NCI-H446 treated with DMSO at 0.1 percent for 48 hours (cell line): ENCODE measurements at regions not wholly inside any gene's neighbourhood (a gene's known extent, or its start where the extent isn't known, plus 50 kb on each side); places are given as distances from the start of the nearest gene placed in this dataset.
A peak's percentile ranks its signal among the peaks of the same experiment; 100 is the strongest.
"Not testable (repeated sequence)": the region's sequence is repeated elsewhere in the genome, so short reads cannot be mapped to it uniquely, and the experiment has no call there.

Source experiments
- DNase-seq: peaks from one replicate; lab custom pipeline; 2025; lab: John Stamatoyannopoulos, UW

DNA sequence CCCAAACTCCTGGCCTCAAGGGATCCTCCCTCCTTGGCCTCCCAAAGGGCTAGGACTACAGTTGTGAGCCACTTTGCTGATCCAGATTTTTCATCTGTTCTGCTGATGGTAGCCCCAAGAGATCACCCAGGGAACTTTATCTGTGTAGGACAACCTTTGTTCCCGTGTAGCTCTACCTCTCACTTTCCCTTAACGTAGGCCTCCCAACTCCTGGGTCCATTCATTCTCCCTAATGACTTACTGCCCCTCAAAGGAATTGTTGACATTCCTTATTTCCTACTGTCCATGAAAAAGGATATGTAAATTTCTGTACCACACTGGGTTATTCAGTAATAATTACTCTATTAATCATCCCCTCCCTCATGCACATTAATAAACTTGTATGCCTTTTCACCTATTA is 51.0 kb upstream of the PHF24 start:
- no peak for DNase-seq

DNA sequence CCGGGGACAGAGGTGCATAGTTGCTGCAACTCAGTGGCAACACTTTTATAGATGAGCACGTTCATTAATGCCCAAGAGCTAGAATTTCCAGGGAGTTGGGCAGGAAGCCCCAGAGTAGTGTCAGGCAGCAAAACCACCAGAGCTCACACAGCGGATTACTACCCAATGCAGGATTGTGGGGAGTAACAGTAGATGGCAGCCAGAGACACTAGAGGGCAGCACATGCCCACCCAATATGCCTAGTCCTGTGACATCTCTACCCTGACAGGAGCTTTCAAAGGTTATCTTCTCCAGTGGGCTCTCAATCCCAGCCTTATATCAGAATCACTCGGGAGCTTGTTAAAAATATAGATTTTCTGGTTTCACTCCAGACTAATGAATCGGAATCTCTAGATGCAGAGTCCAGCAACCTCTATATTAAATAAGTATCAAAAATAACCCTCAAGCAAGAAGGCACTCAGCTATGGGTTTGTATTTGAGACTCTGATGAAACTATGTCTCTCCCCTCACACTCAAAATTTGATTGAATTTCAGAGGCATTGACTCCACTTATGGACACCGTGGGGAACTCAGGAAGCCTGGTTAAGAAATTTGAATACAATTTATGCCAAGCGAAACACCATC is 58.4 kb upstream of the PHF24 start:
- peak; percentile 0 for DNase-seq

DNA sequence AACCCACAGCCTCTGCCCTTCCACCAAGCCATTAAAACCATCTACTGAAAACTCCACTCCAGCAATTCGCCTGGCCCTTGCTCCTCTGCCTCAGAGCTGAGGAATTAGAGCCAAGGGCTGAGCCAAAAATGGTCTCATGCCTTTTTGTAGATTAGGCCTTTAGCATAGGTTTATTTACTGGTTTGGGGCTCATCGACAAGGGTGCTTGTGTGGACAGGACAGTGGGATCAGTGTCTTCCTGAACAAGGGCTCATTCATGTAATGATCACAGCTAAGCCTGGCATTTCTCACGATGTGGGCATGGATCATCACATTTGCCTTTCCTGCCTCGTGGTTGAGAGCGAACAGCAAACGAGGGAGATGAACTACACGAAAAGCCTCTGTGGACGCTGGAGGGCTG is 59.2 kb upstream of the PHF24 start:
- DNase-seq, result no peak

DNA sequence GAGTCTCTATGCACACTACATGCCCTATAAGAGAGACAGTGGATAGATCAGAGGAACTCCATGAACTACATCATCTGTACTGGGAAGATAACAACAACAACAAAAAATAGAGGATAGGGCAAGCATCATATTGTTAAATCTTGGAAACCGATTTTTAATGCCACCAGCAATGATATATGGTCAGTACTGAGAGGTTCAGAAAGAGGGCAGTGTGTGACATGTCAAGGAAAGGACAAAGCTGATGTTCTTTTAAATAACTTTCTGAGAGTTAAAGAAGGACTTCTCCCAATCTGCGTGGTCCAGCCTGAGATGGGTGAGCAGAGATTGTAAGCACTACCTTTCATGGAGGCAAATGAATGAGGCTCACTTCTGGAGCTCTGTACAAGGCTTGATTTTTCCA is 62.0 kb upstream of the PHF24 start:
- no peak for DNase-seq

DNA sequence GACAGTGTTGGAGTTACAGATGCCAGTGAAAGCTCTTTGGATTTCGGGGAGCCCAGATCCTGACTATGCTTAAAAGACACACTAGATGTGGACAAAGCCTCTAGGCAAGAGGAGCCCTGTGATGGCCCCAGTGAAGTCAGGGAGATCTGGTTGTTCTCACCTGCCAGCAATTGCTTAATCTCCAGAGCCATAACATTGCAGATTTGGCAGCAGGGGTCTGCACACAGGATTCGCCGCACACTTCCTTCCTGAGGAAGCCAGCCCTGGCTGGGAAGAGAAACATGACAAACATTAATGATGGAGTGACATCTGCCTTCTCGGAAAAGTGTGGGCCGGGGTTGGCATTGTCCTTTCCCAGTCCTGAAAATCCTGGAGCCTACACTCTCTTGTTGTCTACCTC is 65.2 kb upstream of the PHF24 start:
- no peak for DNase-seq

DNA sequence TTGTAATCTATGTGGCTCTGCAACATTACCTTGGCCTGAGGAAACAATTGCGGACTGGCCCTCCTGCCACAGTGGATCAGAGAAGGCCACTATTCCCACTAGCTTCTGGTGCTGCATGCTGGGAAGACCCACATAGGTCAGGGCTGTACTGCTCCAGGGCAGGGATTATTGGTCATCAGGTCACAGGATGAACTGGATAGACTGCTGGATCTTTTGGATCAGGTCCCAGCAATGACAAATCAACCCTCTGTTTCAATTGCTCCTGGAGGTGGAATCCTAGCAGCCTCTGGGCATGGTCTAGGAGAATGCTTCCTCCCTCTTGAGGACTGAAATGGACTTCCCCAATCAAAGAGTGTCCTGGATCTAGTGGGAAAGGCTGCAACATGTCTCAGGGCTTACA is 66.7 kb upstream of the PHF24 start:
- no peak for DNase-seq

DNA sequence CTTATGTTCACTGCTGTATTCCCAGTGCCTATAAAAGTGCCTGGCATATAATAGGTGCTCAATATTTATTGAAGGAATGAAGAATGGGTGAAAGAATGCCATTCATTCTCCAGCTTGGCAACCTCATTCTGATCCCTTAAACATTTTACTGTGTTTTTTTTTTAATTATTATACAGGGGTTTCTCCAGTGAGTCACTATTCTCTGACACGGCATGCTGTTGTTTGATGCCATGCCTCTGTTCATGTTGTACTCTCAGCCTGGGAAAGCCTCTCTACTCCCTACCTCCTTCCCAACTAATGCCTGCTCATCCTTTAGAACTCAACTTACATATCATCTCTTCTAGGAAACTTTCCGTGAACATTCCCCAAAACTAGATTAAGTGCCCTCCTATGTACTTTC is 70.2 kb upstream of the PHF24 start:
- DNase-seq, result no peak

DNA sequence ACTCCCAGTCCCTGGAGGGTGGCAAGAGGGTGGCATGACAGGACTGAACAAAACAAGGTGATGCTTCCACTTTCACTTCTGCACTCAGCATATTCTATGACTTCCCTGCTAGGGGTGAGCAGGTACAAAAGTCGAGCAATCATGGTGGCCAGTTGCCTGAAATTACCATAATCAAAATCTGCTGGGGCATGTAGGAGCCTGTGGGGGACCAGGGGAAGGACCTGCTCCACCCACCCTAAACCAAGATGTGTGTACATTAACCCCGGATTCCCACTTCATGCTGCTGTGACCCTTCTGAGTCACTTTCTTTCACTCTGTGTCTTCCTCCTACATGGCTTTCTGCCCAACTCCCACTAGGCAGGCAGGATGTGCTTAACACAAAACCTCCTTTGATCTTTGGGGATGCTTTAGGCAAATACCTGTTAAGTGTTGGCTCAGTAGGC is 73.3 kb upstream of the PHF24 start:
- DNase-seq, result no peak

DNA sequence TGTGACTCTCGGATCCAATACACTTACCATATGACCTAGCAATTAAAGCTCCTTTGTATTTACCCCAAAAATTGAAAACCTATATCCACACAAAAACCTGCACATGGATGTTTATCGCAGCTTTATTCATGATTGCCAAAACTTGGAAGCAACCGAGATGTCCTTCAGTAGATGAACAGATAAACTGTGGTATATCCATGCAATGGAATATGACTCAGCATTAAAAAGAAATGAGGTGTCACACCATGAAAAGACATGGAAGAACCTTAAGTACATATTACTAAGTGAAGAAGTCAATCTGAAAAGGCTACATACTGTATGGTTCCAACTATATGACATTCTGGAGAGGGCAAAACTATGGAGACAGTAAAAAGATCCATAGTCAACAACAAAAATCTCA is 82.0 kb upstream of the PHF24 start:
- DNase-seq, result no peak

DNA sequence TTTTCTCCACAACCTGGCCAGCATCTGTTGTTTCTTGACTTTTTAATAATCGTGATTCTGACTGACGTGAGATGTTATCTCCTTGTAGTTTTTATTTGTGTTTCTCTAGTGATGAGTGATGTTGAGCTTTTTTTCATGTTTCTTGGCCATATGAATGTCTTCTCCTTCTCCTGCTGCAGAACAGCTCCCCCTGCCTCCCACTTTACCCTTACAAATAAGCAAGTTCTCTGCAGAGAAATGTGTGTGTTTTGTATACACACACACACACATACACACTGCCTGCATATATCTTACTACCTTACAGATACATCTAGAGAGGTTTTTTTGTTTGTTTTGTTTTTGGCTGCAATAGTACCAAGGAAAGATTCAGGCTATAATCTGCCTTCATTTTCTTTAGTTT is 88.7 kb upstream of the PHF24 start:
- no peak for DNase-seq

DNA sequence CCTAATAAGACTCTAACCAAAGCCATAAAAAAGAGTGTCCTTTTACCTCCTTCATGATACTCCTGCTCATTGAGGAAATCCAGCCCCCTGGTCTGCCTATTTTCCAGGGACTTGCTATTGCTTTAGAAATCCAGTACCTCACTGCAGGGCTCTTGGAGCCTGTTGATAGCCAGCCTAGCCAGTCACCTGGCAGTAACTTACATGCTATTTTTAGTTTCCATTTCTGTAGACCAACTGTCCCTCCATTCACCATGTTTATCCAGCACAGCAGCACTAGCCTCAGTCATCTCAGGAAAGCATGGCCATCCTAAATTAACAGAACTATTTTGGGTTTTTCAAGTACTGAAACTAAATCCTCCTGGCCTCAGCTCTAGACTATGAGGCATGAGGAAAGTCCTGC is 91.5 kb upstream of the PHF24 start:
- no peak for DNase-seq

DNA sequence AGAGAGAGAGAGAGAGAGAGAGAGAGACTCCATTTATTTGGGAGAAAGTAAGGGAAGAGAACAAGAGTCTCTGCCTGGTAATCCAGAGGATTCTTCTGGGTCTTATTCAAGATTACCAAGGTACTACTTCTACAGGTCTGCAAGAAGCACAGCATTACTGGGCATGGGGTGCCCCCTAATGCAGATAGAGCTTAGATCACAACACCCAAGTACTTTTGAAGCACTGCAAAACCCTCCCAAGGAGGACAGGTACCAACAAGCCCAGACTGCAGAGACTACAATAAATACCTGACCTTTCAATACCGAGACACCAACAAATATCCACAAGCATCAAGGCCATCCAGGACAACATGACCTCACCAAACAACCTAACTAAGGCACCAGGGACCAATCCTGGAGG is 94.7 kb upstream of the PHF24 start:
- DNase-seq, result no peak

DNA sequence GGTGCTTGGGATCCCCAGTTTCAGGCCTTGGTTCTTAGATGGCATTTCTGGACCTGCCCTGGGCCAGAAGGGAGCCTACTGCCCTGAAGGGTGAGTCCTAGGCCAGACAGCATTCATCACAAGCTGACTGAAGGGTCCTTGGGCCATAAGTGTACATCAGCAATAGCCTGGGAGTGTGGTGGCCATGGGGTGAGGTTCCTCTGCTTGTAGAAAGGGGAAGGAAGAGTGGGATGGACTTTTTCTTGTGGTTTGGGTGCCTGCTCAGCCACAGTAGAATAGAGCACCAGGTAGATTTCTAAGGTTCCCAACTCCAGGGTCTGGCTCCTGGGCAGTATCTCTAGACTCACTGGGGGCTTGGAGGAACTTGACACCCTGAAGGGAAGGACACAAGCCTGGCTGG is 95.2 kb upstream of the PHF24 start:
- no peak for DNase-seq

DNA sequence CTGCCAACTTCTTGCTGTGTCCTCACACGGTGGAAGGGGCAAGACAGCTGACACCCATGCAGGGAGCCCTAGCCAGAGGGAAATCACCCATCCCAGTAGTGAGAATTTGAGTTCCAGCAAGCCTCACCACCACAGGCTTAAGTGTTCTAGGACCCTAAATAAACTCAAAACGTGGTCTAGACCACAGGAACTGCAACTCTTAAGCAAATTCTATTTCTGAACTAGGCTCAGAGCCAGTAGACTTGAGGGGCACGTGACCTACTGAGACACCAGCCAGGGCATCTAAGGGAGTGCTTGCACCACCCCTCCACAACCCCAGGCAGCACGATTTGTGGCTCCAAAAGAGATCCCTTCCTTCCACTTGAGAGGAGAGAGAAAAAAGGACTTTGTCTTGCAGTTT is 96.0 kb upstream of the PHF24 start:
- DNase-seq, result no peak

DNA sequence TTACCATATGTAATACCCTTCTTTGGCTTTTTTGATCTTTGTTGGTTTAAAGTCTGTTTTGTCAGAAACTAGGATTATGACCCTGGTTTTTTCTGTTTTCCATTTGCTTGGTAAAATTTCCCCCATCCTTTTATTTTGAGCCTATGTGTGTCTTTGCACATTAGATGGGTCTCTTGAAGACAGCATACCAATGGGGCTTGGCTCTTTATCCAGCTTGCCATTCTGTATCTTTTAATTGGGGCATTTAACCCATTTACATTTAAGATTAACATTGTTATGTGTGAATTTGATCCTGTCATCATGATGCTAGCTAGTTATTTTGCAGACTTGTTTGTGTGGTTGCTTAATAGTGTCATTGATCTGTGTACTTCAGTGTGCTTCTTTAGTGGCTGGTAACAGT is 103.1 kb upstream of the PHF24 start:
- DNase-seq, result not testable (repeated sequence)

DNA sequence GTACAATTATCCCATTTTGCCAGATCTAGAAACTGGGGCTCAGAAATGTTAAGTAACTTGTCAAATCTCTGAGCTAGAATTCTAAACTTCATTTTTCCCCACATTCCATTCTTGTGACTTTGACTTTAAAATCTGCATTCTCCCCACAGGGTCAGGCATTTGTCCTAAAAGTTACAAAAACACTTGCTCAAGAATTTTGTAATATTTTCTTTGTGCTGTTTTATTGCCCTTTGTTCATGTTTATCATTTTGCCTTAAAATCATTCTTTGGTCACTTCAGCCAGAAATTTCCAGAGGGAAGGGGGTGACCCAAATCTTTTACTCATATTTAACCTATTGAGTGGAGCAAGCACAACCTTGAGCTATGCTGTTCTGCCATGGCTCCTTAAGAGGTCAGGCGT is 120.1 kb upstream of the CCL21 start:
- DNase-seq, result no peak

DNA sequence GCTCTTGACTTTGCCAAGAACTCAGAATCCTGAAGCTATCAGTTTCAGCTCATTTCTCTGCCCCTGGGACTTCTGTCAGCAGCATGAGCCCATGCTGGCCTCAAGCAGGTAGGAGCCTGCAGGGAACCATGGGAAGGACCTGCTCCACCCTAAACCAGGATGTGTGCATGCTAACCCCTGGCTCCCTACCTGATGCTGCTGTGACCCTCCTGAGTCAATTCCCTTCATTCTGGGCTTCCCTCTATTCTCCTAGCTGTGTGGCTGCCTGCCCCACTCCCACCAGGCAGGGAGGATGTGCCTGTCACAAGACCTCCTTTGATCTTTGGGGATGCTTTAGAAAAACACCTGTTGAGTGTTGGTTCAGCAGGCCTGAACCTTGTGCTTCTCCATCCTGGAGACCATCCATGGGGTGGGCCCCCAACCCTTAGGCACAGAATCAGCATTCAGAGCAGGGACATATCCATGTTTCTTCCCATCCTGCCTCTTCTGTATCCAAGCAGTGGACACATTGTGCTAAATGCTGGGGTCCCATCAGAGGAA is 117.1 kb upstream of the CCL21 start:
- no peak for DNase-seq

DNA sequence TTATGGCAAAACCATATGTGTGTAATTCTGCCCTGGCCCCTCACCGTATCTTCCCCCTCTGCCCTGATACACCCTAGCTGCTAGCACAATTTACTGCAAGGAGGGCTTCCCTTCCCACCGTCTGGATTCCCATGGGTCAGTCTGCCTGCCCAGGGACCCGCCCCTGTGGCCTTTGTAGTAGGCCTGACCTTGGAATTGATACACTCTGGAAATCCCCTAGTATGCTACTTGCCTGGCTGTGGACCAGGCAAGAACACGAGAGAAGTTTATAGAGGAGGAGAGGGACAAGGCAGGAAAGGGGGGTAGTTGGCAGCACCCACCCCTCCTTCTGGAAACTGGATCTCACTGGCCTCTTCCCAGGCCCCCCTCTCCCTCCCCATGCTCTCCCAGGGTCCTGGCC is 115.8 kb upstream of the CCL21 start:
- DNase-seq, result no peak

DNA sequence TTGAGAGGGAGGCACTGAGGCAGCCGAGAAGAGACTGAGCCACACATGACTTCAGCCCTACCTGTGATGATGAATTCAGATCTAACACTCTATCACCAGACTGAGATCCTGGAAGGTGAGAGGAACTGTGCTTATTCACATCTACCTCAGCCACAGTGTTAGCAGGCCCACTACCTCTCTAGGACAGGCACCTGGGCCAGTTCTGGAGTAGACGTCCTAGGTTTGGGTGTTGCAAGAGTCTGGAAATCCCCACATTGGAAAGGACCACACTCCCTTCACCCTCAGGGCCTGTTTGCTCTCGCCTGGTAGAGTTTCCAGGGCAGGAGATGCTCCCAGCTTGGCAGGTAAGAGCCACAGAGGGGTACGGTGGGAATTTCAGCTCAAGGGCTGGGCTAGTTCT is 113.8 kb upstream of the CCL21 start:
- no peak for DNase-seq

DNA sequence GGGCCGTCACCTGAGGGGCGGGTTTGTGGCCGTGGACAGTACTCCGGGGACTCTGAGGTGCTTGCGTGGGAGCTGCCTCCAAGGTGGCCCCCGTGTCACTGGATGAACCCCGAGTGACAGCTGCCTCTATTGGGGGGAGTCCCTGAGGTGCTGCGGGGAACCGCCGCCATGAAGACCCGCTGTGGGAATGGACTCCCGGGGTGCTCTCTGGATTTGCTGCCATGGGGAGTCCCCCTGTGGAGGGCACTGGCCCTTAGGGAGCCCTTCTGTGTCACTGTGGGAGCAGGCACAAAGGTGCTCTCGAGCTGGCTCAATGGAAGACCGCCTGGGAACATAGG is 100.2 kb upstream of the CCL21 start:
- no peak for DNase-seq

DNA sequence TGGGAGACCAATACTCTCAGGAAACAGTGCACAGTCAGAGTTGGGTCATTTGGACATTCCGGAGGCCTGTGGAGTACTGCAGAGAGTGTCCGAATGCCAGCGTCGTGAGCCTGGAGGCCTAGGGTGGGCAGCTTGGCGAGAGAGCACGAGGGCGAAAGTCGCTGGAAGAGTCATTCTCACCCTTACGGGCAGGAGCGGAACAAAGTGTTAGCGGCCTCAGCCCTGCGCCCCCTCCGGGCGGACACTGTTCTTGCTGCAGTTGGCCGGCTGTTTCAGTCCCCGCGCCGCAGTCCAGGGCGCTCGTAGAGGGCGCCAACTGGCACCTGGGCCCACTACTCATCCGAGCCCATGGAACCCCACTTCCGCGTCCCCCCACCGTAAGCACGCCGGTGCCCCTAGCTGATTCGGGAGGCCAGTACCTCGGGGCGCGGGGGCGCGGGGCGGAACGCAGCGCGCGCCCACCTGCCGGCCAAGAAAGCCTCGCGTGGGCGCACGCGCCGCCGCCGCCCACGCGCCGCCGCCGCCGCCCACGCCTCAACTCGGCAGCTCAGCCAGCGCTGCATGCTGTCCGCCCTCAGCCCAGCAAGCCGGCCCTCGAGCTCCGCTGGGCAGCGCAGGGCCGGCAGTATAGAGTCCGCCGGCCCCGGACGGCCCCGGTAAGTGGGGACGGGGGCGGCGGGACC is 99.7 kb upstream of the CCL21 start:
- no peak for DNase-seq

DNA sequence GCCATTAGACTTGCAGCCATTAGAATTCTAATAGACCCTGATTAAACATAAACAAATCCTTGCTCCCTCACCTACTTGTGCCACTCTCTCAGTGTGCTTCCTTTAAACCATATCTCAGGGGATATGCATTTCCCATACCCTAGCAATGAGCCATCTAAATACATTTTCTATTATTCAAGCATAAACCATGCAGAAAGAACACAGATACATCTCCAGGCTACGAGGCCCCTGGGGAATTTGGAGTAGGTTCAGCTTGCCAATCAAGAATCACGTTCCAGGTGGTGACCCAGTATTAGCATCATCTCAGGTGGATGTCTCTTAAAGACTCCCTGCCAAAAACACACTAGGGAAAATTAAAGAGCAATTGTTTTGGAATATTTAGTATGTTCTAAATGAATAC is 93.0 kb upstream of the CCL21 start:
- no peak for DNase-seq

DNA sequence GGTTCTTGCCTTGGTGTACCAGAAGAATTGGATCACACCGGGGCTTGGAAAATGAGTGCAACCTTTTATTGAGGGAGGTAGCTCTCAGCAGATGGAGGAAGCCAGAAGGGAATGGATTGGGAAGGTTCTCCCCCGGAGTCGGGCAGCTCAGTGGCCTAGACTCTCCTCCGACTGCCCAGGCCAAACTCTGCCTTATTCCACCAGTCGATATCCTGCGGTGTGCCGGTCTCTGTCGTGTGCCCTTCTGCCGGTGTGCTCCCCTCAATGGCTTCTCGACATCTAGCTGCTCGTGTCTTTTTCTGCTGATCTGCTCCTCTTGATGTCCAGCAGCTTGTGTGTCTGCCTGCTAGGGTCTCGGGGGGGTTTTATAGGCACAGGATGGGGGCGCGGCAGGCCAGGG is 87.4 kb upstream of the CCL21 start:
- DNase-seq, result no peak

DNA sequence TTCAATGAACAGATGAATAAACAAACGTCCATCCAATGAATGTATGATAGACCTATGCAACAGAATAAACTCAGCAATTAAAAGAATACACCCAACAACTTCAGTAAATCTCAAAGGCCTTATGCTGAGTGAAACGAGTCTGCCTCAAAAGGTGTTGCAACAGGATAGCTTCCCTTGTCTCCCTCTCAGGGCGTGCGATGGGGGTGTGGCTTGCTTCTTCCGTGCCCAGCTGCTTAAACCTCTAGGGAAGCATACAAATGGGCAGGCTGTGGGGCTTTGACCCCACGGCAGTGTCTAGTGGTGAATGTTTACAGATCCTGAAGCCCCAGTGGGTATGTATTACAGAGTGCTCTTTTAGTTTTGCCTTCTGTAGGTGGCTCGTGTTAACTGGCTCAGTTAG is 87.0 kb upstream of the CCL21 start:
- DNase-seq, result no peak
